Stimulated activated CD4-positive, alpha-beta T cell treated with anti-CD3 and anti-CD28 coated beads, Interleukin-1b, Interleukin-23, amount 100 ng/mL, for 4 hours (primary cell): ENCODE measurements at regions not wholly inside any gene's neighbourhood (a gene's known extent, or its start where the extent isn't known, plus 50 kb on each side); places are given as distances from the start of the nearest gene placed in this dataset.

ENCODE experiments used
- DNase-seq, 2 donors: peaks; one replicate each; pipeline ENCODE4 v3.0.0-alpha.2; 2020; ENCODE audit warnings: low read depth in 2 of 2

DNA sequence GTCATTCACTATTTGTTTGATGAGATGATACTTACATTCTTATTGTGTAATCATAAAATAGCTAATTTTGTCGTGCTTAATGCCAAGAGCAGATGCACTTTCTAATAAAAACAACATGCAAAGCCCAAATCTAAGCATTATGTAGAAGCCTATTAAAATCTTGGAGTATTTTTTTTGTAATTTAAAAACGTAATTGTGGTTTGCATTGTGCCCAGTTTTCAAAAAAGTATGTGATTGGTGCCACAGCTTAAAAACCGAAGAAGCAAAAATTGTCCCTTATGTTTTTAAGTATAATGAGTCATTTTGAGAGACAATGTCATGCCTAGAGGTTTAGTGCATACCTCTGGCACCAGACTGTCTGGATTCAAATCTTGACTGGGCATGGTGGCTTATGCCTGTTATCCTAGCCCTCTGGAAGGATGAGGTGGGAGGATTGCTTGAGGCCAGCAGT lies 464.8 kb upstream of the RGS6 start:
- no peak for DNase-seq

DNA sequence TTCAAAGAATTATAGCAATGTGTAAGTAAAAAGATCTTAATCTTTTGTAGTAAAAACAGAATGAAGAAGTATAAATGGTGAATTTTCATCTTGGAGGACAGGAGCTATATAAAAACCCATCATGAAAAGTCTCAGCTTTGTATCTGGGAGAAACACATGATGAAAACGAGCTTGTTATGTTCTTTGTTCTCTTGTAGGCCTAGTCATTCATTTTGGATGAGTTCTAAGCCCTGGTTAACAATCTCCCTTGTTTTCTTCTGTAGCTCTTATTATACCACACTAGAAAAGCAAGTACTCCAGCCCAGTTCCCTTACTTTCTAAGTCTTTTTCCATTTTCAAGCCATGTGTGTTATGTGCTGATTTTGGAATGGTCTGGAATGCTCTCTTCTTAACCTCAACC lies 463.5 kb upstream of the RGS6 start:
- no peak for DNase-seq

GRCh38 chr14:71469643-71470335 lies 462.4 kb upstream of the RGS6 start:
- no peak for DNase-seq

DNA sequence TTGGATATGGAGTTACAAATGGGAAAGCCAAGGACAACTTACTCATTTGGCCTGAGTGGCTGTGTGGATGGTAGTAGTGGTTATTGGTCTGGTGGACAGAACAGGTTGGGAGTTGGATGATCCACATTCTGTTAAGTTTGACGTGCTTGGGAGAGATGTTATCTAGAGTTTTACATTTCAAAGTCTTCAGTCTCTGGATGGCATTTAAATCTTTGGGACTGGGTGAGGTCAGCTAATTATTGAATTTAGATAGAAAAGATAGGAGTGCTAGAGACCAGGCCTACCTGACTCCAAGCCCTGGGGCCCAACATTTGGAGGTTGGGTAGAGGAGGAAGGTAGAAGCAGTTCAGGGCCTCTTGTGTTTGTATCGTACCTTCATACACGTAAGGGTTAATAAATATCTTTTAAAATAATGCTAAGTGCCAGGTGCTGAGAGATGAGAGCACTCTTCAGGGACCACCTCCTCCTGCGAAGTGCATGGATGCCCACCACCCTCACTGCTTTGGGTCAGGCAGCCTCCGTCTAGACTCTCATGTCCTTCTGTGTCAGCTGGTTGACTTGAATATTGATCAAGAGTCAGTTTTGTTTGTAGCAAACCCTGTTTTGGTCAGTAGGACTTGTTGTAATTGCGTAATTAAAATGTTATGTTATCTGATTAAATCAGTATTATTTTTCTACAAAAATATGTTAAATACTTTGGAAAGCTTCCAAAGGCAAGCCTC lies 460.4 kb upstream of the RGS6 start:
- no peak for DNase-seq

GRCh38 chr14:71472356-71473340 lies 459.6 kb upstream of the RGS6 start:
- no peak for DNase-seq

- no peak for DNase-seq
Observed at GRCh38 chr14:71473843-71474242, 458.4 kb upstream of the RGS6 start.

- no peak for DNase-seq
Observed at GRCh38 chr14:71474301-71475265, 457.6 kb upstream of the RGS6 start.

DNA sequence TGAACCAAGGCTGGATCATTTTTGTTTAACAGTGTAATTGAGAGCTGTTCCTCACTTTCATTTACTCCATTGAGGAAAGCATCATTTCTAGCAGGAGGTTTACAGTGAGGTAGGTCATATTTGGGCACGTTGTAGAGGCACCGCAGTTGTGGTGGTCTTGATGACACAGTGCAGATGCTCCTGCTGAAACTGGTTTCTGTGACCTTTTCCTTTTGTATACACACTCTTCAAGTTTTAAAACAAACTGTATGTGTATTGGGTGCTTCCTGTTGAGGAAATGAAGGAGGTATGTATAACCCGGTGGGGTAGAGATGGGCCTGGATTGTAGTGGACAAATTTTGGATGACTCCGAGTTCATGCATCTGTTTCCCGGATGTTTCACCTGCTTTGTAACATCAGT lies 456.3 kb upstream of the RGS6 start:
- no peak for DNase-seq

DNA sequence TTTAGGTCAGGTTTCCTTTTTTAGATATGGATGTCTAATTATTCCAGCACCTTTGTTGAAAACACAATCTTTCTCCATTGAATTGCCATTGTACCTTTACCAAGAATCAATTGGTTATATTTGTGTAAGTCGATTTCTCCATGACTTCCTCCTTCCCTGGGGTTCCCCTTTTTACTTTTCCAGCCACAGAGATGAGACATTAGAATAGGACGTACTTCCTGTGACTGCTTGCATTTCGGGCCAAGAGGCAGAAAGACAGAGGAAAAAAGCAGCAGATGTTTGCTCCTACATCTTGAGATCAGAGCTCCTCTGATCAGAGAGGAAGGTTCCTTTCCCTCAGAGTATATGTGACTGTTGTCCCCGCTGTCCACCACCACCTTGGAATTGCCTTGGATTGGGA lies 453.7 kb upstream of the RGS6 start:
- no peak for DNase-seq

GRCh38 chr14:71481021-71481654 lies 451.1 kb upstream of the RGS6 start:
- DNase-seq: no peak

DNA sequence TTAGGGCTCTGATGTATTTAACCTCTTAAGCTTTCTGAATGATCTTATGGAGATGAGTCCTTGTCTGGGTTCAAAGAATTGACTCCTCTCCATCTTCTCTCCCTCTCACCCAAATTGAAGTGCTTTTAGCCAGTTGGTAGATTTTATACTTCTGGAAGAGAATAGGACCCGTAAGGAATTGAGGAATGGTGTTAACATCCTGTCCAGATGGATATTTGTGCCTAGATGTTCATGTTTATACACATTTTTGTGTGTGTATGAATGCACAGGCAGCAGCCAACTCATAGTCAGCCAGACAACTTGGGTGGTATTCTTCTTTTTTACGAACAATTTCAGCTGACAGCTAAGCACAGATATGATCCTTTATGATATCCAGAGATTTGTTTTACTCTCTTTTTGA lies 449.6 kb upstream of the RGS6 start:
- no peak for DNase-seq

- DNase-seq: no peak
Observed at GRCh38 chr14:71483154-71483553, 449.1 kb upstream of the RGS6 start.

DNA sequence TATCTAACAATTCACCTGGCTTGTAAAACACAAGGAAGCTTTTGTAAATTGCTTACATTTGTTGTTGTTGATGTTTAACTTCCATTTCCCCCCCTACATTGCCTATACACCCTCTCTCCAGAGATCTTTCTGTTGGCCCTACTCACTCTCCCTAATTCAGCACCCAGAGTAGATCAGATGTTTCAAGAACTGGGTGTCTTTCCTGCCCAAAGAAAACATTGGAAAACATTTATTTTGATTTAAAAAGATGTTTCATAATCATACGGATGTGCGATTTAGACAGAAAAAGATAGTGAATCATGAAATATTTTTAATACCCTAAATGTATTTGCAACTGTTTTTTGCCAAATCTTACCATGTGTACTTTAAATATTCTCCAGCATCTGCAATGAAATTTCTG lies 446.4 kb upstream of the RGS6 start:
- DNase-seq: no peak

DNA sequence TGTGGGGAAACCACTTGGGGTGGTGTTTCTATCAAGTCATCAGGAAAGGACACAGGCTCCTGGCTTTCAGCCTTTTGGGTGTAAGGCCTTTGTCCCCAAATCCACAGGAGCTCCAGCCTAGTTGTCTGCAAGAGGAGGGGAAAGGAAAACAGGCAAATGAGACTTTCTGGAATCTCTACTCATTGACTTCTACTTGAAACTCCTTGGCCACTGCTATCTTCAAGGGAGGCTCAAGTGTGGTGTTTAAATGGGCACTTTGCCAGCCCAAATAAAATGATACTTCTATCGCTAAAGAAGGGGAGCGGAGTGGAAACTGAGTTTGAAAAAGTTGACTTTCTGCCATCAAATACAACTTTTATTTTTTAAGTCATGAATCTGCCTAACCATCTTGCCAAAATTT lies 445.9 kb upstream of the RGS6 start:
- no peak for DNase-seq

DNA sequence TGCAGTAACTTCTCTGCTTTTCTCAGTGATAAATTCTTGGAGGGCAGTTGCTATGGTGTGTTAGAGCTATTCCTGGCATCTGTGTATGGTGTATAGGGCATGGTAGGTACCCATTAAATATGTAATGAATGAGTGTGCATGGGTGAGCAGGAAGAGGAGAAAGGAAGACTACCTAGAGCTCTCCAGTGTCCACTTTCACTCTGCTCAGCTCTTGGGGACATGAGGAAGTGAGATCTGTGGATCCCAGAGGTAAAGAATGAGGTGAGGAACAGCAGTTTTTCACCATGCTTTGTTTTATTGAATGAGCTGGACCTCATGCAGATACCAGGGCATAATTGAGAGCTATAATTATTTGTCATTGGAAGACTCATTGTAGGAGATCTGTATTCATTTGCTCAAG lies 444.8 kb upstream of the RGS6 start:
- no peak for DNase-seq

DNA sequence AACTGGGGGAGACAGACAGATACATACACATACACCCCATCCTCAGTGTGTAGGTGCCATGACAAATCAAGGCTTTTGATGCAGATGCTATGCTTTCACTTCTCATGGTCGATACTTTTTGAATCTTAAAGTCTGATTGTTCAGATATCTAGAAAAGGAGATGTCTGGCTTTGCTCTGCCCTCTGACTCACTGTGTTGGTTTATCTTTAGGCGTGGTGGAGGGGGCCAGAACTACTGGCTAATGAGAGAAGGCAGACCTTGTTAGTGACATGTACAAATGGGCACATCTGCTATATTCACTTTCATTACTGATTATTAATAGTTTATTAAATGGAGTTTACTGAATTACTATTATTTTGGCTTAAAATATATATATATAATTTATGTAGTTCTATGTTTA lies 444.3 kb upstream of the RGS6 start:
- DNase-seq: no peak

GRCh38 chr14:71488703-71489191 lies 443.5 kb upstream of the RGS6 start:
- no peak for DNase-seq

- no peak for DNase-seq
Observed at GRCh38 chr14:71489742-71490141, 442.5 kb upstream of the RGS6 start.

- no peak for DNase-seq
Observed at GRCh38 chr14:71491931-71492330, 440.3 kb upstream of the RGS6 start.

GRCh38 chr14:71492346-71492745 lies 439.9 kb upstream of the RGS6 start:
- DNase-seq: no peak
